T-cell (primary cell): ENCODE measurements at regions not wholly inside any gene's neighbourhood (a gene's known extent, or its start where the extent isn't known, plus 50 kb on each side); places are given as distances from the start of the nearest gene placed in this dataset.

Experiments used
- ATAC-seq, 4 experiments: fragments of 200-7000 bp in 3 of 4; fragments of 150-1000 bp in 1 of 4; cut with Tn5 transposase; replicated peaks in 1 of 4; 1 replicate in 3 of 4; 2 replicates in 1 of 4; pipeline ENCODE4 v1.10.0; 2021; ENCODE audit warnings: moderate library complexity in 3 of 4, mild to moderate bottlenecking in 2 of 4, moderate number of reproducible peaks in 1 of 4
- CTCF ChIA-PET, 2 donors: fragments of 300-600 bp; sonication (Branson Sonifier 250); formaldehyde crosslinking; loops; one replicate each; lab custom pipeline; 2022; ENCODE audit warnings: antibody characterized with exemption in 2 of 2; lab: Charles Lee
- POLR2A ChIA-PET, 2 donors: fragments of 300-600 bp; sonication (Branson Sonifier 250); formaldehyde crosslinking; loops; one replicate each; lab custom pipeline; 2022; ENCODE audit warnings: antibody characterized with exemption in 2 of 2; lab: Charles Lee
- DNase-seq, 35 experiments: peaks; one replicate each; pipeline versions ENCODE4 v3.0.0 to v3.0.0-alpha.2; 2013 to 2023
- H3K27ac ChIP-seq: one replicate; pipeline ENCODE4 v1.5.1; 2013; ENCODE audit warnings: low read length
- H3K27me3 ChIP-seq, 2 experiments: replicated peaks in 1 of 2; 1 replicate in 1 of 2; 2 replicates in 1 of 2; pipeline versions ENCODE4 v1.6.1 to v1.7.0; 2013; ENCODE audit warnings: low read length in 1 of 2, mixed read lengths in 1 of 2; ENCODE audit not compliant: control insufficient read depth in 2 of 2, insufficient read depth in 2 of 2; ENCODE audit errors: extremely low read depth in 1 of 2
- H3K36me3 ChIP-seq, 2 donors: 1 replicate in 1 of 2; 2 replicates in 1 of 2; pipeline versions ENCODE4 v1.6.1 to v1.7.0; 2013; ENCODE audit warnings: low read length in 1 of 2; ENCODE audit not compliant: control insufficient read depth in 2 of 2, insufficient read depth in 1 of 2; ENCODE audit errors: extremely low read depth in 1 of 2
- H3K4me1 ChIP-seq, 2 experiments: 1 replicate in 1 of 2; 2 replicates in 1 of 2; pipeline versions ENCODE4 v1.6.1 to v1.7.0; 2013; ENCODE audit warnings: low read length in 2 of 2, mixed read lengths in 1 of 2; ENCODE audit not compliant: insufficient read depth in 2 of 2, control insufficient read depth in 1 of 2; ENCODE audit errors: extremely low read depth in 1 of 2
- H3K4me3 ChIP-seq, 2 donors: 1 replicate in 1 of 2; 2 replicates in 1 of 2; pipeline versions ENCODE4 v1.5.1 to v1.7.0; 2013; ENCODE audit warnings: mild to moderate bottlenecking in 2 of 2, low read length in 1 of 2, moderate library complexity in 1 of 2; ENCODE audit not compliant: control insufficient read depth in 1 of 2; ENCODE audit errors: extremely low read depth in 1 of 2
- H3K9me3 ChIP-seq: 2 replicates; pipeline ENCODE4 v1.7.0; 2013
- H3K27ac Mint-ChIP-seq, 2 donors: one replicate each; pipeline ENCODE4 v1.8.0; 2020 to 2021; ENCODE audit warnings: mild to moderate bottlenecking in 2 of 2, mixed read lengths in 2 of 2
- H3K27me3 Mint-ChIP-seq, 2 donors: one replicate each; pipeline ENCODE4 v1.8.0; 2021 to 2022; ENCODE audit warnings: mixed read lengths in 2 of 2
- H3K36me3 Mint-ChIP-seq: one replicate; pipeline ENCODE4 v1.8.0; 2021; ENCODE audit warnings: mixed read lengths
- H3K4me1 Mint-ChIP-seq, 3 donors: one replicate each; pipeline ENCODE4 v1.8.0; 2020 to 2022; ENCODE audit warnings: mixed read lengths in 3 of 3, mild to moderate bottlenecking in 1 of 3
- H3K4me3 Mint-ChIP-seq, 3 donors: one replicate each; pipeline ENCODE4 v1.8.0; 2020 to 2022; ENCODE audit warnings: mild to moderate bottlenecking in 3 of 3, mixed read lengths in 3 of 3, moderate library complexity in 3 of 3
- H3K9me3 Mint-ChIP-seq, 3 donors: one replicate each; pipeline ENCODE4 v1.8.0; 2020 to 2022; ENCODE audit warnings: mixed read lengths in 3 of 3
- WGBS: methylation state at CpG from one replicate; pipeline ENCODE4 v1.1.5; 2013; ENCODE audit warnings: missing lambda C conversion rate; ENCODE audit not compliant: insufficient coverage; 5-methylcytosine and 5-hydroxymethylcytosine counted together

GRCh38 chr3:189537135-189537534 is 94.1 kb upstream of the TP63 start:
- no peak for DNase-seq
- POLR2A ChIA-PET = no interaction called here

GRCh38 chr3:189547448-189547847 is 83.7 kb upstream of the TP63 start:
- H3K36me3 ChIP-seq = no peaks in the 10 kb centered on the region
- H3K9me3 Mint-ChIP-seq = peaks cover 23 to 45% (median 35%) of the 10 kb centered on the region in 3 donors
- ChIA-PET CTCF (no interaction called here), POLR2A (no interaction called here)
- no peak overlapping the region for H3K4me3 Mint-ChIP-seq
- H3K27me3 ChIP-seq = no peaks in the 10 kb centered on the region
- peaks cover 6% of the 10 kb centered on the region for H3K9me3 ChIP-seq
- H3K36me3 Mint-ChIP-seq = peaks cover 9% of the 10 kb centered on the region
- no peak overlapping the region for H3K4me3 ChIP-seq
- H3K4me1 Mint-ChIP-seq = no peaks in the 10 kb centered on the region
- DNase-seq (no peak), ATAC-seq (no peak)
- H3K27ac Mint-ChIP-seq = no peak overlapping the region
- H3K4me1 ChIP-seq = no peaks in the 10 kb centered on the region
- no peaks in the 10 kb centered on the region for H3K27me3 Mint-ChIP-seq
- H3K27ac ChIP-seq = no peak overlapping the region

More at GRCh38 chr3:189537135-189537534, 94.1 kb upstream of the TP63 start:
- Mint-ChIP-seq H3K9me3 (no peaks in the 10 kb centered on the region), H3K36me3 (no peaks in the 10 kb centered on the region), H3K27ac (no peak overlapping the region), H3K4me1 (peaks cover 6 to 15% (median 8%) of the 10 kb centered on the region in 3 donors), H3K27me3 (no peaks in the 10 kb centered on the region), H3K4me3 (no peak overlapping the region)
- ATAC-seq = no peak
- no peaks in the 10 kb centered on the region for H3K27me3 ChIP-seq
- no peak overlapping the region for H3K4me3 ChIP-seq
- no CpG with 5 or more reads among the region's 1 CpG for WGBS
- CTCF ChIA-PET = no interaction called here
- no peaks in the 10 kb centered on the region for H3K9me3 ChIP-seq
- H3K27ac ChIP-seq = no peak overlapping the region
- no peaks in the 10 kb centered on the region for H3K36me3 ChIP-seq
- H3K4me1 ChIP-seq = no peaks in the 10 kb centered on the region

- H3K9me3 Mint-ChIP-seq = peaks cover 23 to 45% (median 35%) of the 10 kb centered on the region in 3 donors
- Histone ChIP-seq H3K4me3 (no peak overlapping the region), H3K9me3 (peaks cover 6% of the 10 kb centered on the region), H3K36me3 (no peaks in the 10 kb centered on the region), H3K4me1 (no peaks in the 10 kb centered on the region), H3K27me3 (no peaks in the 10 kb centered on the region), H3K27ac (no peak overlapping the region)
- ATAC-seq (no peak), DNase-seq (no peak)
- no peaks in the 10 kb centered on the region for H3K4me1 Mint-ChIP-seq
- no peak overlapping the region for H3K27ac Mint-ChIP-seq
- ChIA-PET POLR2A (no interaction called here), CTCF (no interaction called here)
- no peaks in the 10 kb centered on the region for H3K27me3 Mint-ChIP-seq
- H3K4me3 Mint-ChIP-seq = no peak overlapping the region
- peaks cover 9% of the 10 kb centered on the region for H3K36me3 Mint-ChIP-seq
Observed at GRCh38 chr3:189548053-189548452, 83.1 kb upstream of the TP63 start.

- H3K9me3 Mint-ChIP-seq = peaks cover 15 to 45% (median 35%) of the 10 kb centered on the region in 3 donors
- POLR2A ChIA-PET = no interaction called here
- DNase-seq (no peak), ATAC-seq (no peak)
- Histone ChIP-seq H3K4me1 (no peaks in the 10 kb centered on the region), H3K36me3 (no peaks in the 10 kb centered on the region), H3K27me3 (no peaks in the 10 kb centered on the region), H3K9me3 (peaks cover 6% of the 10 kb centered on the region), H3K4me3 (no peak overlapping the region), H3K27ac (no peak overlapping the region)
- WGBS = no CpG with 5 or more reads among the region's 2 CpGs
- H3K27ac Mint-ChIP-seq = no peak overlapping the region
- CTCF ChIA-PET = no interaction called here
- H3K27me3 Mint-ChIP-seq = no peaks in the 10 kb centered on the region
- H3K4me1 Mint-ChIP-seq = no peaks in the 10 kb centered on the region
- H3K36me3 Mint-ChIP-seq = peaks cover 7% of the 10 kb centered on the region
- no peak overlapping the region for H3K4me3 Mint-ChIP-seq
Observed at GRCh38 chr3:189551007-189551406, 80.2 kb upstream of the TP63 start.

- no peaks in the 10 kb centered on the region for H3K36me3 ChIP-seq
- H3K9me3 ChIP-seq = peaks cover 4% of the 10 kb centered on the region
- no peaks in the 10 kb centered on the region for H3K27me3 ChIP-seq
- 78% methylated on average over 8 of the region's 8 CpGs for WGBS
- H3K36me3 Mint-ChIP-seq = no peaks in the 10 kb centered on the region
- ChIA-PET CTCF (interaction anchor here in 1 of 2 donors (0.5 kb wide), 1 partner anchor 323 kb away, joined by 3 read pairs; no protein-coding TSS in a partner anchor), POLR2A (interaction anchor here in 1 of 2 donors (0.6 kb wide), 1 partner anchor 393 kb away, joined by 3 read pairs; no protein-coding TSS in a partner anchor)
- no peak for ATAC-seq
- H3K27ac Mint-ChIP-seq = no peak overlapping the region
- no peak for DNase-seq
- no peak overlapping the region for H3K4me3 ChIP-seq
- no peaks in the 10 kb centered on the region for H3K4me1 ChIP-seq
- no peaks in the 10 kb centered on the region for H3K4me1 Mint-ChIP-seq
- peaks cover 9 to 31% (median 17%) of the 10 kb centered on the region in 3 donors for H3K9me3 Mint-ChIP-seq
- no peak overlapping the region for H3K4me3 Mint-ChIP-seq
- no peaks in the 10 kb centered on the region for H3K27me3 Mint-ChIP-seq
- no peak overlapping the region for H3K27ac ChIP-seq
Observed at GRCh38 chr3:189554868-189555557, 76.2 kb upstream of the TP63 start.

GRCh38 chr3:189555558-189555881 is 75.7 kb upstream of the TP63 start:
- H3K27me3 Mint-ChIP-seq = no peaks in the 10 kb centered on the region
- H3K36me3 Mint-ChIP-seq = no peaks in the 10 kb centered on the region
- no peaks in the 10 kb centered on the region for H3K4me1 Mint-ChIP-seq
- Histone ChIP-seq H3K27ac (no peak overlapping the region), H3K4me1 (no peaks in the 10 kb centered on the region), H3K9me3 (peaks cover under 1% of the 10 kb centered on the region), H3K4me3 (no peak overlapping the region), H3K36me3 (no peaks in the 10 kb centered on the region), H3K27me3 (no peaks in the 10 kb centered on the region)
- ChIA-PET CTCF (interaction anchor here in 1 of 2 donors (0.5 kb wide), 1 partner anchor 323 kb away, joined by 3 read pairs; no protein-coding TSS in a partner anchor), POLR2A (no interaction called here)
- H3K9me3 Mint-ChIP-seq = peaks cover 9 to 26% (median 12%) of the 10 kb centered on the region in 3 donors
- H3K27ac Mint-ChIP-seq = no peak overlapping the region
- WGBS = no CpG with 5 or more reads among the region's 1 CpG
- DNase-seq (no peak), ATAC-seq (no peak)
- no peak overlapping the region for H3K4me3 Mint-ChIP-seq
